Fibroblast of mammary gland (primary cell): ENCODE measurements at regions not wholly inside any gene's neighbourhood (a gene's known extent, or its start where the extent isn't known, plus 50 kb on each side); places are given as distances from the start of the nearest gene placed in this dataset.

ENCODE experiments used
- DNase-seq: peaks from one replicate; pipeline ENCODE4 v3.0.0-alpha.2; 2010; ENCODE audit warnings: low read depth
- H3K4me3 ChIP-seq: 2 replicates; pipeline ENCODE4 v1.5.1; 2011; ENCODE audit warnings: low read depth, mild to moderate bottlenecking, low read length, moderate library complexity; ENCODE audit not compliant: control insufficient read depth
- TF ChIP-seq, protein P1 (sequence below): conservative IDR thresholded peaks from 2 replicates; pipeline ENCODE4 v1.5.1; 2011; ENCODE audit warnings: low read depth, low read length, inconsistent platforms; ENCODE audit not compliant: control insufficient read depth, insufficient read depth

DNA sequence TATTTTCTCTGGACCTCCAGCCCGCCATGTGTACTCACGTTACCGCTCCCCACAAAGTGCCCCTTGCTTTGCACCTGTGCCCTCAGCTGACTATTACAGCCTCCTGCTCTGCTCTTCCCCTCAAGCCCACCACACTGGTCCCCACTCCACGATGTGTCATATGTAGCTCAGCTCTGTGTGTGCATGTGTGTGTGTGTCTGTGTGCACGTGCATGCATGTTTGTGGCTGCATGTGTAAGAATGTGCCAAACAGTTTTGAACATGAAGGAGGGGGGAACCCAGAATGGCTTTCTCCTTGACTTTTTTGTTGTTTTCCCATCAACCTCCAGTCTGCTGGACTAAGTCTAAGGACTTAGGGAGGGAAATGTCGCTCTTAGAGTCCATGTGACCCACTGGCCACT, 54.8 kb upstream of the BTRC start:
- TF ChIP-seq, protein P1, sequence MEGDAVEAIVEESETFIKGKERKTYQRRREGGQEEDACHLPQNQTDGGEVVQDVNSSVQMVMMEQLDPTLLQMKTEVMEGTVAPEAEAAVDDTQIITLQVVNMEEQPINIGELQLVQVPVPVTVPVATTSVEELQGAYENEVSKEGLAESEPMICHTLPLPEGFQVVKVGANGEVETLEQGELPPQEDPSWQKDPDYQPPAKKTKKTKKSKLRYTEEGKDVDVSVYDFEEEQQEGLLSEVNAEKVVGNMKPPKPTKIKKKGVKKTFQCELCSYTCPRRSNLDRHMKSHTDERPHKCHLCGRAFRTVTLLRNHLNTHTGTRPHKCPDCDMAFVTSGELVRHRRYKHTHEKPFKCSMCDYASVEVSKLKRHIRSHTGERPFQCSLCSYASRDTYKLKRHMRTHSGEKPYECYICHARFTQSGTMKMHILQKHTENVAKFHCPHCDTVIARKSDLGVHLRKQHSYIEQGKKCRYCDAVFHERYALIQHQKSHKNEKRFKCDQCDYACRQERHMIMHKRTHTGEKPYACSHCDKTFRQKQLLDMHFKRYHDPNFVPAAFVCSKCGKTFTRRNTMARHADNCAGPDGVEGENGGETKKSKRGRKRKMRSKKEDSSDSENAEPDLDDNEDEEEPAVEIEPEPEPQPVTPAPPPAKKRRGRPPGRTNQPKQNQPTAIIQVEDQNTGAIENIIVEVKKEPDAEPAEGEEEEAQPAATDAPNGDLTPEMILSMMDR, result no peak
- no peak overlapping the region for H3K4me3 ChIP-seq
- DNase-seq, result no peak

DNA sequence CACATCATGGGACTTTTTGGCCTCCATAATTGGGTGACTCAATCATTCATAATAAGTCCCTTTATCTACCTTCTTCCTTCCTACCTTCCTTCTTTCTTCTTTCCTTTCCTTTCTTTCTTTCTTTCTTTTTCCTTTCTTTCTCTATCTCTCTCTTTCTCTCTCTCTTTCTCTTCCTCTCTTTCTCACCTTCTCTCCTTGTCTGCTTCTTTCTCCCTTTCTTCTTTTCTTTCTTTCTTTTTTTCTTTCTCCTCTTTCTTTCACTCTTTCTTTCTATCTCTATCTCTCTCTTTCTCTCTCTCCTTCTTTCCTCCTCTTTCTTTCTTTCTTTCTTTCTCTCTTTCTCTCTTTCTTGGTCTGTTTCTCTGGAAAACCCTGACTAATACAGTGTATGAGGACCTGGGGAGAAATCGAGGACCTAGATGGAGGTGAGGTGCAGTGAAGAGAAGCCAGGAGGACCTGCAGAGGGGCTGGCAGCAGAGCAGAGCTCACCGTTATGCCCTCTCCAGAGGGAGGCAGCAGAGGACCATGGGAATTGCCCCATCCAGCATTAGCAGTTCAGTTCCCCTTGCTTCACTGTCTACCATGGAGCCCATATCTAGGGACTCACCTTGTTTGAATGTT, 52.7 kb upstream of the BTRC start:
- TF ChIP-seq, protein P1, result peak; percentile 50
- DNase-seq, result peak; percentile 43
- H3K4me3 ChIP-seq, result no peak overlapping the region

DNA sequence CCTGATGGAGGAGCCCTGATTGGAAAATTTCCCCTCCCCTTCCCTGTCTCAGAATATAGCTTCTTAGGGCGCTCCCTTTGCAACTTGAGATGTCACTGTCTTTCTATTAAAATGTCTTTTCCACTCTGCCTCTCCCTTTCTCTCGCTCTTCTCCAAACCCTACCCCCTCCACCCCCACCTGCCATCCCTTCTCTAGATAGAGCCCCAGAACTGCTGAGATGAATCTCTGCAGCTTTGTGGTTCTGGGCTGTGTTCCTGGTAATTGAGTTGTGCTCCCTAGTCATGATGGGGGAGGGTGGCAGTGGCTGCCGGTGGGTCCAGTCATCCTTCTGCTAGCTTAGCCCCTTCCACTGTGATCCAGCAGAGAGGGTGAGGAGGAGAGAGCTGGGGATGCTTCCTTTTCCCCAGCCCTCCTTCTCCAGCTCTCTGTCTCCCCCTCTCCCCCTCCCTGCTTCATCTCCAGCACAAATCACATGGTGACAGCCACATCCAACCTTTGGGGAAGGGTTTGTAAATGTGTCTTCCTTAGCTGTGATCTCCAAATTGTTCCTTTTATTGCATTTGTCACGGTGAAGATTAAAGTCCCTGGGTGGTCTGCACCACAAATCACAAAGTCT, 50.8 kb upstream of the BTRC start:
- H3K4me3 ChIP-seq, result no peak overlapping the region
- TF ChIP-seq, protein P1, result no peak
- DNase-seq, result no peak
